RWPE2 (cell line): ENCODE measurements at regions not wholly inside any gene's neighbourhood (a gene's known extent, or its start where the extent isn't known, plus 50 kb on each side); places are given as distances from the start of the nearest gene placed in this dataset.

ENCODE experiments used
- ATAC-seq: fragments of 200-7000 bp; cut with Tn5 transposase; 3 replicates; pipeline ENCODE4 v1.9.1; 2021; ENCODE audit warnings: low read depth
- DNase-seq: peaks from one replicate; pipeline ENCODE4 v3.0.0-alpha.2; 2020; ENCODE audit warnings: low spot score
- H3K27ac ChIP-seq: fragments of 450-650 bp; 2 replicates; pipeline ENCODE4 v1.5.1; 2017; ENCODE audit warnings: mild to moderate bottlenecking; ENCODE audit not compliant: poor library complexity, severe bottlenecking
- H3K27me3 ChIP-seq: fragments of 250-450 bp; sonication (Bioruptor Pico); 2 replicates; pipeline ENCODE4 v1.5.1; 2021; ENCODE audit warnings: mild to moderate bottlenecking, moderate library complexity; ENCODE audit not compliant: insufficient read depth, poor library complexity, severe bottlenecking
- H3K36me3 ChIP-seq: fragments of 250-450 bp; sonication (Bioruptor Pico); 2 replicates; pipeline ENCODE4 v1.5.1; 2020; ENCODE audit warnings: low read depth, mild to moderate bottlenecking, moderate library complexity
- H3K4me1 ChIP-seq: fragments of 250-450 bp; sonication (Bioruptor Pico); 2 replicates; pipeline ENCODE4 v1.5.1; 2021; ENCODE audit warnings: mild to moderate bottlenecking, moderate library complexity; ENCODE audit not compliant: insufficient read depth, poor library complexity, severe bottlenecking
- H3K4me3 ChIP-seq: fragments of 250-450 bp; sonication (Bioruptor Pico); 2 replicates; pipeline ENCODE4 v1.5.1; 2021; ENCODE audit warnings: mild to moderate bottlenecking, moderate library complexity; ENCODE audit not compliant: severe bottlenecking
- H3K9me3 ChIP-seq: fragments of 250-450 bp; sonication (Bioruptor Pico); 2 replicates; pipeline ENCODE4 v1.5.1; 2021; ENCODE audit warnings: mild to moderate bottlenecking, moderate library complexity; ENCODE audit not compliant: severe bottlenecking
- CTCF ChIP-seq: fragments of 450-650 bp; IDR thresholded peaks from one replicate; pipeline ENCODE4 v1.5.1; 2017; ENCODE audit warnings: mild to moderate bottlenecking, moderate library complexity; ENCODE audit not compliant: poor library complexity, severe bottlenecking

- TF ChIP-seq CTCF = no peak
- Histone ChIP-seq H3K36me3 (no peaks in the 10 kb centered on the region), H3K4me1 (no peaks in the 10 kb centered on the region), H3K4me3 (no peak overlapping the region), H3K9me3 (no peaks in the 10 kb centered on the region), H3K27me3 (no peaks in the 10 kb centered on the region), H3K27ac (no peak overlapping the region)
- no peak for DNase-seq
- peak; percentile 31; the same call in 1 of the 3 replicates for ATAC-seq
These were observed 327.9 kb upstream of the MAGEB18 start for GRCh38 chrX:25810202-25810601.

GRCh38 chrX:25819879-25820278 lies 318.3 kb upstream of the MAGEB18 start:
- ATAC-seq (no peak), DNase-seq (no peak)
- no peak overlapping the region for H3K4me3 ChIP-seq
- no peak overlapping the region for H3K27ac ChIP-seq
- no peaks in the 10 kb centered on the region for H3K9me3 ChIP-seq
- no peaks in the 10 kb centered on the region for H3K27me3 ChIP-seq
- TF ChIP-seq CTCF = no peak
- H3K36me3 ChIP-seq = no peaks in the 10 kb centered on the region
- H3K4me1 ChIP-seq = no peaks in the 10 kb centered on the region

GRCh38 chrX:25851141-25851540 lies 287.0 kb upstream of the MAGEB18 start:
- H3K9me3 ChIP-seq = no peaks in the 10 kb centered on the region
- ATAC-seq (no peak), DNase-seq (no peak)
- H3K27me3 ChIP-seq = no peaks in the 10 kb centered on the region
- TF ChIP-seq CTCF = no peak
- H3K36me3 ChIP-seq = no peaks in the 10 kb centered on the region
- H3K4me1 ChIP-seq = no peaks in the 10 kb centered on the region
- H3K4me3 ChIP-seq = no peak overlapping the region
- no peak overlapping the region for H3K27ac ChIP-seq

GRCh38 chrX:25853002-25853479 lies 285.1 kb upstream of the MAGEB18 start:
- TF ChIP-seq CTCF = no peak
- Histone ChIP-seq H3K27me3 (no peaks in the 10 kb centered on the region), H3K36me3 (no peaks in the 10 kb centered on the region), H3K27ac (no peak overlapping the region), H3K4me3 (no peak overlapping the region), H3K9me3 (no peaks in the 10 kb centered on the region), H3K4me1 (no peaks in the 10 kb centered on the region)
- no peak for ATAC-seq
- no peak for DNase-seq

GRCh38 chrX:25858273-25858880 lies 279.8 kb upstream of the MAGEB18 start:
- Histone ChIP-seq H3K4me3 (no peak overlapping the region), H3K27me3 (no peaks in the 10 kb centered on the region), H3K36me3 (no peaks in the 10 kb centered on the region), H3K4me1 (no peaks in the 10 kb centered on the region), H3K27ac (no peak overlapping the region), H3K9me3 (no peaks in the 10 kb centered on the region)
- ATAC-seq = no peak
- DNase-seq = no peak
- TF ChIP-seq CTCF = no peak
